ENCODE measurements at regions not wholly inside any gene's neighbourhood (a gene's known extent, or its start where the extent isn't known, plus 50 kb on each side); places are given as distances from the start of the nearest gene placed in this dataset.

DNA sequence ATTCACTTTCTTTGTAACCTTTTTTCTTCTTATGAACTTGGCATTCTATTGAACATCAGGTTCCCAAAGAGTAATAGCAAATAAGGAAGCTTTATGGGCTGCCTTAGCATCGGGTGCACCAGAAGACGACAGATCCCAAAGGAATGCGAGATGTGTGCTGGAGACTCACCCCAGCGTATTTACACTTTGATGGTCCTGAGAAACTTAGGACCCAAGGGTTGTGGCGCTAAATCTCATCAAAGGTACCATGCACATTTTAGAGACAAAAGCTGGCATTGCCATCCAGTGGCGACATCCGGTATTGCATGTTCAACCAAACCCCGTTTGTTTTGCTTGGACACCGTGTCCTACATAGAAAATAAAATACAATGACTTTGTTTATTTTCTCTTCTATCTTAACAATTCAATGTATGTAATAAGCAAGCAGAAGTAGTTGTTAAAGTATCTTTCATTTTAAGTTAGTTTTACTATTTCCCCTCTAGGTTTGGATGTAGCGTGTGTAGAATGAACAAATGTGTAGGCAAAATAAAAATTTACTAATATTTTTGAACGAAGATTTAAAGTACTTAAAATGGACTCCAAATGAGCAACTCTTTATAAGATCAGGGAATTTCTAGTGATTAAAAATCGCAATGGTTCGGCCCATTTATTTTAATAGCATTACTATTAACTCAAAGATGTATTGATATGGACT is 1154.8 kb downstream of the GATA3 start:
- TF ChIP-seq RAD21 (conservative IDR thresholded peaks at IDR 0.05 in 1 of 2, IDR thresholded peaks at IDR 0.05 in 1 of 2) (peak; percentile 89 to 90), USF2 (IDR thresholded peaks at IDR 0.05) (no peak), CHD4 (IDR thresholded peaks at IDR 0.05; ENCODE audit: borderline replicate concordance) (no peak)
